ENCODE measurements at regions not wholly inside any gene's neighbourhood (a gene's known extent, or its start where the extent isn't known, plus 50 kb on each side); places are given as distances from the start of the nearest gene placed in this dataset.
"Not testable (repeated sequence)": the region's sequence is repeated elsewhere in the genome, so short reads cannot be mapped to it uniquely, and the experiment has no call there.

- Histone ChIP-seq H3K27ac (no peak overlapping the region), H3K9me3 (no peaks in the 10 kb centered on the region), H3K36me3 (no peaks in the 10 kb centered on the region), H3K4me3 (no peak overlapping the region), H3K27me3 (no peaks in the 10 kb centered on the region), H3K9ac (ENCODE audit: low read depth in 2 of 2, low read length in 2 of 2) (no peak overlapping the region), H3K4me1 (no peaks in the 10 kb centered on the region)
- DNase-seq = no peak
- peak; percentile 34 for TF ChIP-seq CTCF (IDR thresholded peaks at IDR 0.05)
- intact Hi-C loops (cut with DNase I) = loop anchor here (5.0 kb wide), 1 partner anchor 1142 kb away; no protein-coding TSS in a partner anchor
Observed at GRCh38 chr10:36779238-36779846, 346.1 kb upstream of the ANKRD30A start.

GRCh38 chr10:36778651-36779050 is 346.7 kb upstream of the ANKRD30A start:
- no peaks in the 10 kb centered on the region for H3K4me1 ChIP-seq
- TF ChIP-seq CTCF (IDR thresholded peaks at IDR 0.05) = no peak
- intact Hi-C loops (cut with DNase I) = loop anchor here (5.0 kb wide), 1 partner anchor 1141 kb away; no protein-coding TSS in a partner anchor
- H3K27me3 ChIP-seq = no peaks in the 10 kb centered on the region
- H3K4me3 ChIP-seq = no peak overlapping the region
- no peaks in the 10 kb centered on the region for H3K9me3 ChIP-seq
- DNase-seq = no peak
- H3K36me3 ChIP-seq = no peaks in the 10 kb centered on the region
- no peak overlapping the region for H3K27ac ChIP-seq
- no peak overlapping the region for H3K9ac ChIP-seq (ENCODE audit: low read depth in 2 of 2, low read length in 2 of 2)

GRCh38 chr10:36773652-36774051 is 351.7 kb upstream of the ANKRD30A start:
- H3K9ac ChIP-seq (ENCODE audit: low read depth in 2 of 2, low read length in 2 of 2) = no peak overlapping the region
- TF ChIP-seq CTCF (IDR thresholded peaks at IDR 0.05) = no peak
- intact Hi-C loops (cut with DNase I) = no loop called here

GRCh38 chr10:36771725-36772124 is 353.7 kb upstream of the ANKRD30A start:
- TF ChIP-seq CTCF (IDR thresholded peaks at IDR 0.05) = no peak
- no peak overlapping the region for H3K9ac ChIP-seq (ENCODE audit: low read depth in 2 of 2, low read length in 2 of 2)
- no peaks in the 10 kb centered on the region for H3K4me1 ChIP-seq
- H3K4me3 ChIP-seq = no peak overlapping the region
- no peaks in the 10 kb centered on the region for H3K27me3 ChIP-seq
- no peaks in the 10 kb centered on the region for H3K9me3 ChIP-seq
- intact Hi-C loops (cut with DNase I) = no loop called here
- H3K27ac ChIP-seq = no peak overlapping the region
- no peaks in the 10 kb centered on the region for H3K36me3 ChIP-seq
- DNase-seq = no peak

More at GRCh38 chr10:36773652-36774051, 351.7 kb upstream of the ANKRD30A start:
- no peak for DNase-seq
- H3K4me1 ChIP-seq = no peaks in the 10 kb centered on the region
- no peak overlapping the region for H3K4me3 ChIP-seq
- no peak overlapping the region for H3K27ac ChIP-seq
- H3K27me3 ChIP-seq = no peaks in the 10 kb centered on the region
- no peaks in the 10 kb centered on the region for H3K36me3 ChIP-seq
- H3K9me3 ChIP-seq = no peaks in the 10 kb centered on the region

- intact Hi-C loops (cut with DNase I); H3K9ac ChIP-seq (ENCODE audit: low read depth in 2 of 2, low read length in 2 of 2); H3K27me3 ChIP-seq; H3K4me3 ChIP-seq; DNase-seq; H3K27ac ChIP-seq; H3K36me3 ChIP-seq; H3K4me1 ChIP-seq; H3K9me3 ChIP-seq: not testable (repeated sequence)
Observed at GRCh38 chr10:36769741-36770140, 355.7 kb upstream of the ANKRD30A start.

GRCh38 chr10:36766940-36767339 is 358.5 kb upstream of the ANKRD30A start:
- DNase-seq = no peak
- H3K27ac ChIP-seq = no peak overlapping the region
- H3K27me3 ChIP-seq = no peaks in the 10 kb centered on the region
- no peak overlapping the region for H3K4me3 ChIP-seq
- H3K9me3 ChIP-seq = no peaks in the 10 kb centered on the region
- no peaks in the 10 kb centered on the region for H3K4me1 ChIP-seq
- H3K9ac ChIP-seq (ENCODE audit: low read depth in 2 of 2, low read length in 2 of 2) = no peak overlapping the region
- intact Hi-C loops (cut with DNase I) = no loop called here
- no peak for TF ChIP-seq CTCF (IDR thresholded peaks at IDR 0.05)
- H3K36me3 ChIP-seq = no peaks in the 10 kb centered on the region
